ENCODE measurements at regions not wholly inside any gene's neighbourhood (a gene's known extent, or its start where the extent isn't known, plus 50 kb on each side); places are given as distances from the start of the nearest gene placed in this dataset.

DNA sequence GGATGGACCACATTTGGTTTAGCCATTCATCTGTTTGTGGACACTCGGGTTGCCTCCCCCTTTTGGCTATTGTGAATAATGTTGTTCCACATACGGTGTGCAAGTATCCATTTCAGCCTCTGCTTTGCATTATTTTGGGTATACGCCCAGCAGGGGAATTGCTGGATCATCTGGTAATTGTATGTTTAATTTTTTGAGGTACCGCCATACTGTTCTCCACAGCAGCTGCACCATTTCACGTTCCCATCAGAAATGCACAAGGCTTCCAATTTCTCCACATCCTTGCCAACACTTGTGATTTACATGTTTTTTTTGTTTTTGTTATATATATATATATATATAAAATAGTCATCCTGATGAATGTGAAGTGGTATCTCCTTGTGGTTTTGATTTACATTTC lies 54.6 kb upstream of the TWIST2 start:
- TF ChIP-seq, protein P1, sequence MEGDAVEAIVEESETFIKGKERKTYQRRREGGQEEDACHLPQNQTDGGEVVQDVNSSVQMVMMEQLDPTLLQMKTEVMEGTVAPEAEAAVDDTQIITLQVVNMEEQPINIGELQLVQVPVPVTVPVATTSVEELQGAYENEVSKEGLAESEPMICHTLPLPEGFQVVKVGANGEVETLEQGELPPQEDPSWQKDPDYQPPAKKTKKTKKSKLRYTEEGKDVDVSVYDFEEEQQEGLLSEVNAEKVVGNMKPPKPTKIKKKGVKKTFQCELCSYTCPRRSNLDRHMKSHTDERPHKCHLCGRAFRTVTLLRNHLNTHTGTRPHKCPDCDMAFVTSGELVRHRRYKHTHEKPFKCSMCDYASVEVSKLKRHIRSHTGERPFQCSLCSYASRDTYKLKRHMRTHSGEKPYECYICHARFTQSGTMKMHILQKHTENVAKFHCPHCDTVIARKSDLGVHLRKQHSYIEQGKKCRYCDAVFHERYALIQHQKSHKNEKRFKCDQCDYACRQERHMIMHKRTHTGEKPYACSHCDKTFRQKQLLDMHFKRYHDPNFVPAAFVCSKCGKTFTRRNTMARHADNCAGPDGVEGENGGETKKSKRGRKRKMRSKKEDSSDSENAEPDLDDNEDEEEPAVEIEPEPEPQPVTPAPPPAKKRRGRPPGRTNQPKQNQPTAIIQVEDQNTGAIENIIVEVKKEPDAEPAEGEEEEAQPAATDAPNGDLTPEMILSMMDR (IDR thresholded peaks at IDR 0.05; ENCODE audit: borderline replicate concordance, insufficient read depth, low read depth, low read length) = no peak
- H3K4me3 ChIP-seq (ENCODE audit: low read depth, low read length) = no peak overlapping the region

GRCh38 chr2:238793801-238794449 lies 54.0 kb upstream of the TWIST2 start:
- no peak overlapping the region for H3K4me3 ChIP-seq (ENCODE audit: low read depth, low read length)
- TF ChIP-seq, protein P1 (IDR thresholded peaks at IDR 0.05; ENCODE audit: borderline replicate concordance, insufficient read depth, low read depth, low read length) = no peak

DNA sequence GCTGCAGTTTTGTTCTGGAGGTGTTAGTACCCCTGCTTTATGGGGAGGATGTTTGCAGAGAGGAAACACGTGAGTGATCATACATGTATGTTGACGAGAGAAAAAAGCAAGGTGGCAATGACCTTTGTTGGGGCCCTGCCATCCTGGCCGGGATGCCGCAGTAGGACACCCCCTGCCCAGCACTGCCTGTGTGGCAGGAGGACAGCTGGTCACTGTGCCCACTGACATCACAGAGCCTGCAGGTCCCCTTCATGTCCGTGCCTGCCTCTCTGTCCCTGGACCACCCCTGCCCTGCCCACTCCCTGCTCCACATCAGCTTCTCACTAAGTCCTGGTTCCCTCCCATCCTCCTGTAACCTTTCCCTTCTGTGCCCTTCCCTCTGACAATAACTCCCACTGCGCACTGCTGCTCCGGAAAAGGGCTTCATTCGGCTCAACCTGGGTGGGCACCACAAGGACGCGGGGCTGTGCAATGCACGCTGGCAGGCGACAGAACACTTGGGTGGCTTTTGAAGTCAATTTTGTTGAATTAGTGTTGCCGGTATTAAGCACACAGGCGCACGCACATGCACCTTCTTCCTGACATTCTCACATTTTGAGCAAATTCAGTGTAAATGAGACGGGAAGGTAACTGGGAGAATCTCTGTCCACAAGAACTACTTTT lies 51.5 kb upstream of the TWIST2 start:
- TF ChIP-seq, protein P1 (IDR thresholded peaks at IDR 0.05; ENCODE audit: borderline replicate concordance, insufficient read depth, low read depth, low read length) = no peak
- no peak overlapping the region for H3K4me3 ChIP-seq (ENCODE audit: low read depth, low read length)

GRCh38 chr2:238797537-238797936 lies 50.3 kb upstream of the TWIST2 start:
- H3K4me3 ChIP-seq (ENCODE audit: low read depth, low read length) = no peak overlapping the region
- TF ChIP-seq, protein P1 (IDR thresholded peaks at IDR 0.05; ENCODE audit: borderline replicate concordance, insufficient read depth, low read depth, low read length) = no peak

Measured in GM12875 (cell line).